Glomerular endothelial cell (primary cell): ENCODE measurements at regions not wholly inside any gene's neighbourhood (a gene's known extent, or its start where the extent isn't known, plus 50 kb on each side); places are given as distances from the start of the nearest gene placed in this dataset.
"Not testable (repeated sequence)": the region's sequence is repeated elsewhere in the genome, so short reads cannot be mapped to it uniquely, and the experiment has no call there.

ENCODE experiments used
- DNase-seq: peaks from one replicate; pipeline ENCODE4 v3.0.0-alpha.2; 2011; ENCODE audit warnings: low read depth, low spot score; ENCODE audit errors: extremely low read depth

GRCh38 chr5:154565123-154565522 lies 87.1 kb upstream of the HAND1 start:
- DNase-seq = no peak

DNA sequence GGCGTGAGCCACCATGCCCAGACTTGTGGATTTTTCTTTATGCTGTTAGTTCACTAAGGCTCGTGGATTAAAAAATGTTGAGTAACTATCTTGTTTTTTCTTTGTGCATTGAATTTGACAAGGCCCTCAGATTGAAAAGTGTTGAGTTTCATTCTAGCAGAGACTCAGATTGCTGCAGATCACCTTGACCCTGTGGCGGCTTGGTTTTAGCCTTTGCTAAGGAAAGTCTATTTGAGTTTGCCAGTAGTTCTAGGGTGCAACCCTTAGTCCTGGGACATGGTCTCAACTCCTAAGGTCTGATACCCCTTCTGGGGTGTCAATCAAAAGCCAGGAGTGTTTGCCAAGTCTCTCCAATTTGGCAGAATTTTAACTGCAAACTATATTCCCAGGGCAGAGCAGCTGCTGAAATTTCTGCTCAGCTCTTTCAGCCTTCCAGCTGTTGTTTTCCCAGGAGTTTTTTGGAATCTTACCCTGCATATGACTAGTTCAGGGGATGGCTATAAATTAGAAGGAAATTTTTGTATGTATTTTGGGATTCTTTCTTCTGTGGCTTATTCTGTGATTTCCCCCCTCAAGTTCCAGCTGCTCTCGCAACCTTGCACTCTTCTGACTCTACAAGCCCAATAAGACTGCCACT lies 84.3 kb upstream of the HAND1 start:
- no peak for DNase-seq

DNA sequence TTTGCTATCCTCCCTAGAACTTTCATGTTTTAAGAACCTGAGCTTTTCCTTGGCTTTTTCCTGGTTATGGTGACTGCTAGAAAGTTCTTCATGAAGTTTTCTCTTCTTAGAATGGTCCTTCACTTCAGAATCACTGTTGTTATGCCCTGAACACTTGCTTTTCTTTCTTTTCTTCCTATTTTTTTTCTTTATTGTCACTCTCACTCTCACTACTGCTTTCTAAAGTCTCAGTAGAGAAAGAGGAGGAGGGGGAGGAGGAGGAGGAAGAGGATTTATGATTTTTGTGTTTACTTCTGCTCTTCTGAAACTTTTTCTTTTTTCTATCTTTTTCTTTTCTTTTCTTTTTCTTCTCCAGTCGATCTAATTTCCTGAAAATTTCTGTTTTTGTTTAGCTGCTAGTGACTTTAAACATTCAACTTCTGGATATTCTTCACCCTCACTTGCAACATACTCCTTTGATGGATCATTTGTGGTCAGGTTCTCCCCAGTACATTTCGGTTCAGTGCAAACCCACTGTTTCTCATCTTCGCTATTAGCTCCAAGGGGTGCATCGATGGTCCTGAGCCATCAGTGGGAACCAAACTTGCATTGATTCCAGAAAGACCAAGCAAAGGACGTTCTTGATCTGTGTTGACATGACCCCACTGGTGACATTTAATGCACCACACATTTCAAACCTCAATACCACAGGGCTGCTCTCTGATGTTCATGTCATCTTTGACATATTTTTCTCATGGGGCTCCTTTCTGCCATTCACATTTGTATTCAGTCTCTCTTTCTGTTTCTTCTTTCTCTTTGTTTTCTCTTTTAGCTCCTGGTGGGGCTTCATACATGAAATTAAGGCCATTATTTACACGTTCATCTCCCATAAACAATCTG lies 81.6 kb upstream of the HAND1 start:
- no peak for DNase-seq

DNA sequence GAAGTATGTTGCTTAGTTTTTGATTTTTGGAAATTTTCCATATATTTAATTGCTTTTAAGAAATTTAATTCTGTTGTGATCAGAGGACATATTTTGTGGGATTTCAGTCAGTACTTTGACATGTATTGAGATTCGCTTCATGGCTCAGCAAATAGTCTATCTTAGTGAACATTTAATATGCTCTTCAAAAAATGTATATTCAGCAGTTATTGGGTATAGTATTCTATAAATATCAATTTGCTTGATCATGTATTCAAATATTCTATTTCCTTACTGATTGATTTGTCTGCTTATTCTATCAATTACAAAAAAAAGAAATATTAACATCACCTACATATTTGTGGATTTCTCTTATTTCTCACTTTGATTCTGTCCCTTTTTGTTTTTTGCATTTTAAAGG lies 79.5 kb upstream of the HAND1 start:
- DNase-seq = no peak

- DNase-seq = no peak
Observed at GRCh38 chr5:154547551-154547950, 69.5 kb upstream of the HAND1 start.

DNA sequence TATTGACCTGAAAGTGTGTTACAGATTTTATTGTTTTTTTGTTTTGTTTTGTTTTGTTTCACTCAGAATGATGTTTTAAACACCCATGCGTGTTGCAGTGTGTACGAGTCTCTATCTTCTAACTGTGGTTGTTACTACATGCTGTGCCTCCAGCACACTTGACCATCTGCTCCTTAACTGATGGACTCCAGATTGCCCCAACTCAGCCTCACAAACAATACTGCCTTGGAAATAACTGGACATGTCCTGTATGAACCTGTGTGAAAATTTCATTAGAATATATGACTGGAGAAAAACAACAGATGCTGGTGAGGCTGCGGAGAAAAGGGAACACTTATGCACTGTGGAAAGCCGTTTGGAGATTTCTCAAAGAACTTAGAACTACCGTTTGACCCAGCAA lies 68.7 kb upstream of the HAND1 start:
- no peak for DNase-seq

DNA sequence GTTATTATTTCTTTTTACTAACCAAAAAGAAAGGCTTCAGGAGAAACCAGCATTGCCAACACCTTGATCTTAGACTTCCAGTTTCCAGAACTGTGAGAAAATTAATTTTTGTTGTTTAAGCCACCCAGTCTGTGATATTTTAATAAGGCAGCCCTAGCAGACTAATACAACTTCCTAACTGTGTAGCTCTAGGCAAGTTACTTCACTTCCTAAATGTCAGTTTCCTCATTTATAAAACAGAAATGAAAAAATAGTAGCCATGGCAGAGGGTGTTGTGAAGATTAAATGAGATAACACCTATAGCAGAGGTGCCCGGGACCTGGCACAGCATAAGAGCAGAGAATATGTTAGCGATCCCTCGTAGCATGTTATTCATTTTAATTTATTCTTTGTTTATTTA lies 66.6 kb upstream of the HAND1 start:
- DNase-seq = no peak

GRCh38 chr5:154543380-154543779 lies 65.4 kb upstream of the HAND1 start:
- no peak for DNase-seq

DNA sequence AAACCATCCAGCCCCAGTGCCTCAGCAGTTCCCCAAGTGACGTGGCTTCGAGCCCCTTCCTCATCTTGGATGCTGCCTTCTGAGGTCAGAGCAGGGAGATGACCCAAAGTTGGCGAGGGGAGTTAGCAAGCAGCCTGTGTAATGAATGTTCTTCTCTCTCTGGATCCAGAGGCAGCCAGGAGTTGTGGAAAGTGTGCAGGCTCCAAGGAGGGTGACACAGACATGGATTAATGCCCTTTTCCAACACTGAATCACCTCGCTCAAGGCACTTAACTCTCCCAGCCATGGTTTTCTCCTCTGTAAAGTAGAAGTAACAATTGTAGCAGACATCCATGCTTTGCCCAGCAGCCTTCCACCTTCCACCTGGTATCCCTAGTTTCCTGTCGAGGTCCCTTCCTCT lies 64.6 kb upstream of the HAND1 start:
- DNase-seq = no peak

DNA sequence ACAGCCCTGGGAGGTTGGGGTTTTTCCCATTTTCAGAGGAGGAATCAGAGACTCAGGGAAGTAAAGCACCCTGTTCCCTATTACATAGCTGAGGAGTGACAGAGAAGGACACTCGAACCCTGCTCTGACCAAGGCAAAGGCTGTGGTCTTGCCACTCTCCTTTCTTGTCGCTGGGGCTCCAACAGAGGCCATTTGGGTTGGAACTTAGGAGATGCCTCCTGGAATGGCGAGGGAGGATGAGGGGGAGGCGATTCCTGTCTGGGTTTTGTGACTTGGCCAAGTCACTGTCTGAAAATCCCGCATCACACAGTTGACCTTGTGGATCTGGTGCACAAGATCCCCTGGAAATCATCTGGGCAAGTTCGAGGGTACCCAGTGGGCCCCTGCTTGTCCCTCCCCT lies 64.0 kb upstream of the HAND1 start:
- DNase-seq = no peak

DNA sequence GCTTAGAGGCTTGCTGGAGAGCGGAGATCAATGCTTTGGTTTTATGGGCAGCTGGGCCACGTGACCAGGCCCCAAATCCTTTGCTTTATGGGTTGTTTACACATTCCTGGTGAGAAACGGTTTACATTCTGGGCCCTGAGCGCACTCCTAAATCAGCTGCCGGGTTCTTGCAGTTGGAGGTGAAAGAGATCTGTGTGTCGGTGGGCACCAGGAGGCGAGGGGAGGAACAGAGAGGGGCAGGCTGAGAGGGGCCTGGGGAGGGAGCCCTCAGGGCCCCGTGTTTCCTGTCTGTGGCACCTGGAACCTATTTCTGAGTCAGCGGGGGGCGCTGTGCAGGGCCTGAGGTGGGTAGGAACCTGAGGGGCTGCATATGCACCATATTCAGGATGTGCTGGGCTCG lies 63.5 kb upstream of the HAND1 start:
- DNase-seq = no peak

DNA sequence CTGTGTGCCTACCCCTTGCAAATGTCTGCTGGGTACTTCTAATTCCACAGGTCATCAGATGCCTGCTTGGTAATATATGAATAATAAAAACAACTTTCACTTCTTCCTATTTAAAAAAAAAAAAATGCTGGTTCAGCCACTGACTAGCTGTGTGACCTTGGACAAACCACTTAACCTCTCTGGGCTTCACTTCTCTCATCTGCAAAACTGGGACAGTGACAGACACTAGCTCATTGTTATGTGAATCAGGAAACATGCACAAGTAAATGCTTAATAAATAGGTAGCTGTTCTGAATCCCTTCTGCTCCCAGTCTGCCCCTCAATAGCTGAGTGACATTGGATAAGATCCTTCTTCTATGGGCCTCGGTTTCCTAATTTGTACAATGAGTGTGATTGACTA lies 62.6 kb upstream of the HAND1 start:
- no peak for DNase-seq

DNA sequence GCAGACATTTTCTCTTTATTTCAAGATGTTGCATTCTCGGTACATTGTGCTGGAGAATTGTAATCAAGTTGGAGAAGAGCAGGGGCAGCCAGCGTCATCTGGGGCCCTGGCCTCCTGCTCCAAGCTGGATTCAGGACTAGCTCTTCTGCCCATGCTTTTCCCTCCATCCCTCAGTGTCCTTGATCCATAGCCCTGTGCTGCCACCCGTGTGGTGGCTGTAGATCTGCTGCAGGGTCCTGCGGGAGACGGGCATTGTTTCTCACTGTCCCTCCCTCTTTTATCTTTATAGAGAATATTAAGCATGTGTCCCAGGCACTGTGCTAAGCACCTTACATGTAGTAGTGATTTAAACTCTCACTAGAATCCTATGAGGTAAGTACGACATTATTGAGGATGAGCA lies 60.5 kb upstream of the HAND1 start:
- DNase-seq = no peak

DNA sequence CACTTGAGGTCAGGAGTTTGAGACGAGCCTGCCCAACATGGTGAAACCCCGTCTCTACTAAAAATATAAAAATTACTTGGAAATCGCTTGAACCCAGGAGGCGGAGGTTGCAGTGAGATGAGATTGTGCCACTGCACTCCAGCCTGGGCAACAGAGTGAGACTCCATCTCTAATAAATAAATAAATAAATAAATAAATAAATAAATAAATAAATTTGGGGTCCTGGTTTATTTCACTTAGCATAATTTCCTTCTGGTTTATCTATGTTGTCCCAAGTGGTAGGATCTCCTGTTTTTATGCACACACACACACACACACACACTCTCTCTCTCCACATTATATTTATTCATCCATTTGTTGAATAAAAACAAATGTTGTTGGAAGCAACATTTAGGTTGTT lies 58.4 kb upstream of the HAND1 start:
- DNase-seq = not testable (repeated sequence)

- no peak for DNase-seq
Observed at GRCh38 chr5:154535535-154535934, 57.5 kb upstream of the HAND1 start.

GRCh38 chr5:154534457-154535050 lies 56.5 kb upstream of the HAND1 start:
- DNase-seq = no peak

DNA sequence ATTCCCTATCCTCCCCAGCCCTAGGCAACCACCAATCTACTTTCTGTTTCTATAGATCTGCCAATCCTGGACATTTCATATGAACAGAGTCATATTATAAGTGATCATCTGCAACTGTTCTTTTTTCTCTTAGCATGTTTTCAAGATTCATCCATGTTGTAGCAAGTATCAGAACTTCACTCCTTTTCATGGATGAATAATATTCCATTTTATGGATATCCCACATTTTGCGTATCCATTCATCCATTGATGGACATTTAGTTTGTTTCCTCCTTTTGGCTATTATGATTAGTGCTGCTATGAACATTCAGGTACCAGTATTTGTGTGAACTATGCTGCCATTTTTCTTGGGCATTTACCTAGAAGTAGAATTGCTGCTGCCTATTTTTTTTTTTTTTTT lies 51.3 kb upstream of the HAND1 start:
- DNase-seq = no peak

DNA sequence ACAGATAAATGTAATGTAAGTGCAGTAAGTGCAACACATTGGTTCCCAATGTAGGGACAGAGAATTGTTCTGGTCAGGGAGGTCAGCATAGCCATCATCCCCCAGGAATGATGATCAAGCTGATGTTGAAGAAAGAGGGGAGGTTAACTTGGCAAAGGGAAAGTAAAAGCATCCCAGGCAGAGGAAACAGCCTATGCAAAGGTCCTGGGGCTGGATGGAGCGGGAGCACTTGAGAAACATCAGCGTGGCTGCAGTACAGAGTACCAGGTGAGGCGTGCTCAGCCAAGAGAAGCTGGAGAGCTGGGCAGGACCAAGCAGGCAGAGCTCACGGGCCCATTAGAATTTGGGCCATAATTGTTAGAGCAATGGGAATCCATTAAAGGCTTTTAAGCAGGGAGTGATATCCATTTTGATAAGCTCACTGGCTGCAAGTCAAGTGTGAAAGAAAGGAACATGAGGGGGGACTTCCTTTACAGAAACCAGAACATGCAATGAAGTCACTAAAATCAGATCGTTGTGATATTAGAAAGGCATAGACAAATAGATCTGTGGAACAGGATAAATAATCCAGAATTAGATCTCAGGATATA lies 50.1 kb upstream of the HAND1 start:
- no peak for DNase-seq
